OCI-LY3 (cell line): ENCODE measurements at regions not wholly inside any gene's neighbourhood (a gene's known extent, or its start where the extent isn't known, plus 50 kb on each side); places are given as distances from the start of the nearest gene placed in this dataset.

Source experiments
- H2AFZ ChIP-seq: fragments of 200-600, 300-600 bp; shearing (Covaris generic); 2 replicates; pipeline ENCODE4 v1.6.0; 2014; ENCODE audit warnings: antibody characterized with exemption, low read depth, low read length
- H3K27ac ChIP-seq: fragments of 200-600, 300-600 bp; sonication (generic); 2 replicates; pipeline ENCODE4 v1.5.1; 2014; ENCODE audit warnings: mild to moderate bottlenecking, low read length, moderate library complexity, mixed read lengths
- H3K27me3 ChIP-seq: fragments of 200-600, 300-600 bp; sonication (generic); 2 replicates; pipeline ENCODE4 v1.6.1; 2014; ENCODE audit warnings: low read depth, low read length, mixed read lengths
- H3K36me3 ChIP-seq: fragments of 200-600, 300-600 bp; sonication (generic); replicated peaks from 2 replicates; pipeline ENCODE3; 2014; ENCODE audit warnings: low read depth, low read length, mixed read lengths
- H3K4me1 ChIP-seq: fragments of 300-600, 200-600 bp; sonication (generic); 2 replicates; pipeline ENCODE4 v1.6.1; 2014; ENCODE audit warnings: low read length, mixed read lengths
- H3K4me2 ChIP-seq: fragments of 200-600, 300-600 bp; sonication (generic); 2 replicates; pipeline ENCODE4 v1.6.1; 2014; ENCODE audit warnings: low read length, mixed read lengths
- H3K4me3 ChIP-seq: fragments of 300-600, 200-600 bp; sonication (generic); 2 replicates; pipeline ENCODE4 v1.5.1; 2014; ENCODE audit warnings: antibody characterized with exemption, mild to moderate bottlenecking, low read length, moderate library complexity
- H3K79me2 ChIP-seq: fragments of 300-600, 200-600 bp; shearing (Covaris generic); 2 replicates; pipeline ENCODE4 v1.6.1; 2014; ENCODE audit warnings: mild to moderate bottlenecking, low read length, mixed read lengths
- H3K9ac ChIP-seq: fragments of 300-600, 200-600 bp; shearing (Covaris generic); 2 replicates; pipeline ENCODE4 v1.6.0; 2014; ENCODE audit warnings: mild to moderate bottlenecking, low read length, moderate library complexity
- H3K9me3 ChIP-seq: fragments of 200-600, 300-600 bp; shearing (Covaris generic); 2 replicates; pipeline ENCODE4 v1.6.1; 2014; ENCODE audit warnings: low read length, mixed read lengths; ENCODE audit not compliant: insufficient read depth
- H4K20me1 ChIP-seq: fragments of 200-600, 300-600 bp; sonication (generic); 2 replicates; pipeline ENCODE4 v1.6.1; 2016; ENCODE audit warnings: low read length, mixed read lengths; ENCODE audit not compliant: insufficient read depth
- CTCF ChIP-seq: fragments of 200-600, 300-600 bp; sonication (generic); IDR thresholded peaks from 2 replicates; pipeline ENCODE4 v1.5.1; 2014; ENCODE audit warnings: antibody characterized with exemption, low read length, low read depth
- EZH2phosphoT487 ChIP-seq: fragments of 200-600 bp; shearing (Covaris generic); IDR thresholded peaks from 2 replicates; pipeline ENCODE4 v1.6.1; 2018; ENCODE audit warnings: antibody characterized with exemption, mixed run types, low read depth

DNA sequence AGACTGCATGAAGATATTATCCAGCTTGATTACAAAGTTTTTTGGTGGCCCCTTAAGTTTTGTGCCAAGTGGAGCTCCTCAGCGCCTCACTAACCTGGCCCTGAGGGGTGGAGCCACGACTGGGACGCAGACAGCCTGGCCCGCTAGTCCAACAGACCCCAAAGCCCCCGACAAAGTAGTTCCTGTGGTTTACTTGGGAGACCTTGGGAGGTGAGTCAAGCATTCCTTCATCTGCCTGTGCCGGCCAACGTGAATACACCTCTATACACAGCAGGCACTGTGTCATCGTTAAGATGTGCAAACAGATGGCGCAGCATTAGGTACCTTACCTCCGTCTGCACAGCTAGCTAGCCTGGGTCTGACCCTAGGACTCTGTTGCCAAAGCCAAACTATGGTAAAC, 55.0 kb upstream of the LAMA1 start:
- H3K79me2 ChIP-seq, result no peaks in the 10 kb centered on the region
- H3K9ac ChIP-seq, result no peak overlapping the region
- no peak for TF ChIP-seq EZH2phosphoT487
- no peak for TF ChIP-seq CTCF
- H4K20me1 ChIP-seq, result no peaks in the 10 kb centered on the region
- H2AFZ ChIP-seq, result no peak overlapping the region
- H3K36me3 ChIP-seq, result no peaks in the 10 kb centered on the region
- no peaks in the 10 kb centered on the region for H3K9me3 ChIP-seq
- H3K27me3 ChIP-seq, result no peaks in the 10 kb centered on the region
- H3K4me1 ChIP-seq, result no peaks in the 10 kb centered on the region
- no peak overlapping the region for H3K4me2 ChIP-seq
- H3K27ac ChIP-seq, result no peak overlapping the region
- H3K4me3 ChIP-seq, result no peak overlapping the region

GRCh38 chr18:7170292-7170691, 52.7 kb upstream of the LAMA1 start:
- no peaks in the 10 kb centered on the region for H3K4me1 ChIP-seq
- no peak overlapping the region for H3K4me2 ChIP-seq
- H3K9ac ChIP-seq, result no peak overlapping the region
- no peak overlapping the region for H2AFZ ChIP-seq
- H3K4me3 ChIP-seq, result no peak overlapping the region
- H3K27ac ChIP-seq, result no peak overlapping the region
- TF ChIP-seq CTCF (no peak), EZH2phosphoT487 (no peak)
- no peaks in the 10 kb centered on the region for H3K36me3 ChIP-seq
- no peaks in the 10 kb centered on the region for H4K20me1 ChIP-seq
- H3K79me2 ChIP-seq, result no peaks in the 10 kb centered on the region
- H3K9me3 ChIP-seq, result no peaks in the 10 kb centered on the region
- H3K27me3 ChIP-seq, result no peaks in the 10 kb centered on the region

DNA sequence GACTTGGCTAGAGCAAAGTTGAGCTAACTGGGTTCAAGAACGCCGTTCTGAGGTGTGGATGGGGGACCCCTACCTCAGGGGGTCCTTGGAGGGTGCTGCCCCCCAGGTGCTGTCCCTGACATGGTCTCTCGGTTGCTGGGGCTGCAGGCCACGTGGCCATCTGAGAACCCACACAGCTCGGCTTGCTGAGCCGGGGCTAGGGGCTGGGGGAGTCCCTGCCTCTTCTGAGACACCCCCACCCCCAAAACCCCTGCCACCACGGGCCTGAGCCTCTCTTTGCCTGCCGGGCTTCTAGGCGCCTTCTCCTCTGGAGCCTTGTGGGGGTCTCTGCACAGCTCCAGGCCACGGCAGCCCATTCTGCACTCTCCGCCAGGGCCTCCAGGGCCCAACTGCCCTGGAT, 52.0 kb upstream of the LAMA1 start:
- H3K79me2 ChIP-seq, result no peaks in the 10 kb centered on the region

DNA sequence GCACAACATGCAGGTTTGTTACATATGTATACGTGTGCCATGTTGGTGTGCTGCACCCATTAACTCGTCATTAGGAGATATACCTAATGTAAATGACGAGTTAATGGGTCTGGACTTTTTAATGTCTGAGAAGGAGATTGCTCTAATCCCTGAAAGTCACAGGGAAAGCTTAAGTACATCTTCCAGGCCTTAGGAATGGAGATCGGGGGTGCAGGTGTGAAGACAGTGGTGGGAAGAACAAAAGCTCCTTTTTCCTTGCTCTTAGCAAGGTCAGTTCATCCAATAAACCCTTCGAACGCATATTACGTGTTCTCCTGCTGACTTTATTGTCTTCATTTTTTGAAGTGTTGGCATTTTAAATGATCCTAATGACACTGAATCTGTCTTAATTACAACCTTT, 50.8 kb upstream of the LAMA1 start:
- Histone ChIP-seq H3K79me2 (no peaks in the 10 kb centered on the region), H3K4me2 (no peak overlapping the region), H3K27ac (no peak overlapping the region), H3K36me3 (no peaks in the 10 kb centered on the region), H3K4me3 (no peak overlapping the region), H3K9me3 (no peaks in the 10 kb centered on the region), H4K20me1 (no peaks in the 10 kb centered on the region), H3K4me1 (no peaks in the 10 kb centered on the region), H2AFZ (no peak overlapping the region), H3K9ac (no peak overlapping the region), H3K27me3 (no peaks in the 10 kb centered on the region)
- TF ChIP-seq CTCF (no peak), EZH2phosphoT487 (no peak)

More for the DNA sequence above, 52.0 kb upstream of the LAMA1 start:
- no peak for TF ChIP-seq EZH2phosphoT487
- TF ChIP-seq CTCF, result no peak
- Histone ChIP-seq H3K27ac (no peak overlapping the region), H3K4me2 (no peak overlapping the region), H2AFZ (no peak overlapping the region), H3K4me1 (no peaks in the 10 kb centered on the region), H3K36me3 (no peaks in the 10 kb centered on the region), H3K27me3 (no peaks in the 10 kb centered on the region), H3K9me3 (no peaks in the 10 kb centered on the region), H4K20me1 (no peaks in the 10 kb centered on the region), H3K9ac (no peak overlapping the region), H3K4me3 (no peak overlapping the region)
